Keratinocyte (primary cell): ENCODE measurements at regions not wholly inside any gene's neighbourhood (a gene's known extent, or its start where the extent isn't known, plus 50 kb on each side); places are given as distances from the start of the nearest gene placed in this dataset.

Experiments used
- DNase-seq: peaks from one replicate; pipeline ENCODE4 v3.0.0-alpha.2; 2011; ENCODE audit warnings: low read depth, missing footprints, low spot score
- FAIRE-seq: peaks from 2 replicates; lab custom pipeline; 2011; peaks lifted over from hg19 to GRCh38; lab: Jason Lieb, UNC
- H2AFZ ChIP-seq: 2 replicates; pipeline ENCODE4 v1.6.0; 2012; ENCODE audit warnings: low read length, control low read depth, inconsistent platforms; ENCODE audit not compliant: control insufficient read depth
- H3K27ac ChIP-seq: 2 replicates; pipeline ENCODE4 v1.5.1; 2011; ENCODE audit warnings: low read length; ENCODE audit not compliant: control insufficient read depth, insufficient read depth
- H3K27me3 ChIP-seq: 3 replicates; pipeline ENCODE4 v1.6.0; 2011; ENCODE audit warnings: low read length; ENCODE audit not compliant: control insufficient read depth, insufficient read depth; ENCODE audit errors: extremely low read depth
- H3K36me3 ChIP-seq, 2 experiments: 2 replicates in 1 of 2; 3 replicates in 1 of 2; pipeline ENCODE4 v1.5.1; 2011; ENCODE audit warnings: low read length in 2 of 2, mild to moderate bottlenecking in 1 of 2; ENCODE audit not compliant: control insufficient read depth in 2 of 2, insufficient read depth in 2 of 2; ENCODE audit errors: extremely low read depth in 1 of 2
- H3K4me1 ChIP-seq: 3 replicates; pipeline ENCODE4 v1.5.1; 2011; ENCODE audit warnings: low read length; ENCODE audit not compliant: control insufficient read depth, insufficient read depth; ENCODE audit errors: extremely low read depth
- H3K4me2 ChIP-seq: 3 replicates; pipeline ENCODE4 v1.6.0; 2011; ENCODE audit warnings: low read depth, low read length; ENCODE audit not compliant: control insufficient read depth, insufficient read depth; ENCODE audit errors: extremely low read depth
- H3K4me3 ChIP-seq, 3 experiments: fragments of 200-600 bp in 1 of 3; sonication (generic) in 1 of 3; 2 replicates in 2 of 3; 3 replicates in 1 of 3; pipeline ENCODE4 v1.5.1; 2011 to 2016; ENCODE audit warnings: low read length in 3 of 3, mild to moderate bottlenecking in 3 of 3, control low read depth in 2 of 3, inconsistent platforms in 1 of 3, low read depth in 1 of 3, mixed read lengths in 1 of 3, mixed run types in 1 of 3, moderate library complexity in 1 of 3; ENCODE audit not compliant: control insufficient read depth in 2 of 3, insufficient read depth in 2 of 3; ENCODE audit errors: extremely low read depth in 1 of 3
- H3K79me2 ChIP-seq: 2 replicates; pipeline ENCODE4 v1.6.0; 2012; ENCODE audit warnings: low read length; ENCODE audit not compliant: control insufficient read depth, insufficient read depth
- H3K9ac ChIP-seq: 3 replicates; pipeline ENCODE4 v1.6.0; 2011; ENCODE audit warnings: low read length; ENCODE audit not compliant: control insufficient read depth, insufficient read depth; ENCODE audit errors: extremely low read depth
- H3K9me1 ChIP-seq: 3 replicates; pipeline ENCODE4 v1.6.0; 2011; ENCODE audit warnings: low read length; ENCODE audit not compliant: control insufficient read depth, insufficient read depth; ENCODE audit errors: extremely low read depth
- H3K9me3 ChIP-seq: 2 replicates; pipeline ENCODE4 v1.5.1; 2012; ENCODE audit warnings: low read depth, low read length; ENCODE audit not compliant: control insufficient read depth
- H4K20me1 ChIP-seq: 3 replicates; pipeline ENCODE4 v1.6.0; 2011; ENCODE audit warnings: low read length; ENCODE audit not compliant: control insufficient read depth, insufficient read depth; ENCODE audit errors: extremely low read depth
- EZH2 ChIP-seq: IDR thresholded peaks from one replicate; pipeline ENCODE4 v1.6.1; 2012; ENCODE audit warnings: inconsistent platforms, mild to moderate bottlenecking, low read length, moderate library complexity
- dilution Hi-C: fragments of 300-500 bp; cut with MboI; formaldehyde crosslinking; loops from one replicate; pipeline ENCODE4 v1.7.0; 2020; ENCODE audit warnings: low sequenced_read_pairs; ENCODE audit not compliant: extremely low pct_ligation_motif_present
- TF ChIP-seq, protein P1 (sequence below), 3 experiments: IDR thresholded peaks in 1 of 3; conservative IDR thresholded peaks in 1 of 3; optimal IDR thresholded peaks in 1 of 3; 2 replicates in 2 of 3; 3 replicates in 1 of 3; pipeline versions ENCODE3 to v1.5.1; 2011; ENCODE audit warnings: low read length in 3 of 3, mild to moderate bottlenecking in 3 of 3, moderate library complexity in 2 of 3, control low read depth in 1 of 3, inconsistent platforms in 1 of 3; ENCODE audit not compliant: insufficient read depth in 2 of 3; ENCODE audit errors: extremely low read depth in 1 of 3

DNA sequence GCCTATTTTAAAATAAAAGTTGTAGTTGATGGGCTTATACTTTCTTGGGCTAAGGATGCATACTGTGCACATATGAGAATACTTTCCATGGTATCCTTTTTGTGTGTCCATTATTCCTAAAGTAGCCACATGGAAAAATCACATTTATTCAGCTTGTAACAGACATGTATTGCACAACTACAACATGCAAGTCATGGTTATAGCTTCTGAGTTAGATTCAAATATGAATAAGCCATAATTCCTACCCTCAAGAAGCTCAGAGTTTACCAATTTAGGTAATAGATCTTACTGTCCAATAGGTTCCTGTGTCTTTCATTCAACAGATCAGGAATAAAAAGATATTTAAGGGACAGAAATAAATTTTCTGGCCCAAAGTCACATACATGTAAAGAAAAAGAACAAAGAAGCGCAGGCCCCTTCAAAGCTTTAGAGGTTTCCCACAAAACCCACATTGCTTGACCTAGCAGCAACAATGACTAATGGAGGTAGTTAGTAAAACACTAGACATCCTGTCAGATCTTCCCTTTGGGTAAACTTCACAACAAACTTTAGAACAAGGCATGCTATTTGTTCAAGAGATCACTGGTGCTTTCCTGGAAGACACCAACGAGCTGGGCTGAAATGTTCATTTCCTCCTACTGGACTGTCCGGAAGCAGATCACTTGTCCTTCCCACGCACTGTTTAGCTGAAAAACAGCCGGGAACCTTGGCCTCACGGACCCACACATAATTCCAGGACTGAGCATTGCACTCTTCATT, 78.4 kb upstream of the ITGA1 start:
- TF ChIP-seq, protein P1, sequence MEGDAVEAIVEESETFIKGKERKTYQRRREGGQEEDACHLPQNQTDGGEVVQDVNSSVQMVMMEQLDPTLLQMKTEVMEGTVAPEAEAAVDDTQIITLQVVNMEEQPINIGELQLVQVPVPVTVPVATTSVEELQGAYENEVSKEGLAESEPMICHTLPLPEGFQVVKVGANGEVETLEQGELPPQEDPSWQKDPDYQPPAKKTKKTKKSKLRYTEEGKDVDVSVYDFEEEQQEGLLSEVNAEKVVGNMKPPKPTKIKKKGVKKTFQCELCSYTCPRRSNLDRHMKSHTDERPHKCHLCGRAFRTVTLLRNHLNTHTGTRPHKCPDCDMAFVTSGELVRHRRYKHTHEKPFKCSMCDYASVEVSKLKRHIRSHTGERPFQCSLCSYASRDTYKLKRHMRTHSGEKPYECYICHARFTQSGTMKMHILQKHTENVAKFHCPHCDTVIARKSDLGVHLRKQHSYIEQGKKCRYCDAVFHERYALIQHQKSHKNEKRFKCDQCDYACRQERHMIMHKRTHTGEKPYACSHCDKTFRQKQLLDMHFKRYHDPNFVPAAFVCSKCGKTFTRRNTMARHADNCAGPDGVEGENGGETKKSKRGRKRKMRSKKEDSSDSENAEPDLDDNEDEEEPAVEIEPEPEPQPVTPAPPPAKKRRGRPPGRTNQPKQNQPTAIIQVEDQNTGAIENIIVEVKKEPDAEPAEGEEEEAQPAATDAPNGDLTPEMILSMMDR (optimal IDR thresholded peaks at IDR 0.05 in 1 of 3, IDR thresholded peaks at IDR 0.05 in 1 of 3, conservative IDR thresholded peaks at IDR 0.05 in 1 of 3; ENCODE audit: extremely low read depth in 1 of 3, insufficient read depth in 2 of 3, low read length in 3 of 3), result no peak
- TF ChIP-seq EZH2, result no peak
- H2AFZ ChIP-seq, result no peak overlapping the region
- FAIRE-seq (no peak), DNase-seq (no peak)
- no peak overlapping the region for H3K4me2 ChIP-seq
- dilution Hi-C loops, result no loop called here
- H3K27ac ChIP-seq, result no peak overlapping the region
- H3K79me2 ChIP-seq, result no peaks in the 10 kb centered on the region
- H4K20me1 ChIP-seq, result no peaks in the 10 kb centered on the region
- no peaks in the 10 kb centered on the region for H3K9me3 ChIP-seq
- H3K9me1 ChIP-seq, result no peaks in the 10 kb centered on the region
- H3K27me3 ChIP-seq, result no peaks in the 10 kb centered on the region
- peaks cover 10% of the 10 kb centered on the region for H3K4me1 ChIP-seq
- H3K4me3 ChIP-seq, result no peak overlapping the region
- no peaks in the 10 kb centered on the region for H3K36me3 ChIP-seq
- H3K9ac ChIP-seq, result no peak overlapping the region

DNA sequence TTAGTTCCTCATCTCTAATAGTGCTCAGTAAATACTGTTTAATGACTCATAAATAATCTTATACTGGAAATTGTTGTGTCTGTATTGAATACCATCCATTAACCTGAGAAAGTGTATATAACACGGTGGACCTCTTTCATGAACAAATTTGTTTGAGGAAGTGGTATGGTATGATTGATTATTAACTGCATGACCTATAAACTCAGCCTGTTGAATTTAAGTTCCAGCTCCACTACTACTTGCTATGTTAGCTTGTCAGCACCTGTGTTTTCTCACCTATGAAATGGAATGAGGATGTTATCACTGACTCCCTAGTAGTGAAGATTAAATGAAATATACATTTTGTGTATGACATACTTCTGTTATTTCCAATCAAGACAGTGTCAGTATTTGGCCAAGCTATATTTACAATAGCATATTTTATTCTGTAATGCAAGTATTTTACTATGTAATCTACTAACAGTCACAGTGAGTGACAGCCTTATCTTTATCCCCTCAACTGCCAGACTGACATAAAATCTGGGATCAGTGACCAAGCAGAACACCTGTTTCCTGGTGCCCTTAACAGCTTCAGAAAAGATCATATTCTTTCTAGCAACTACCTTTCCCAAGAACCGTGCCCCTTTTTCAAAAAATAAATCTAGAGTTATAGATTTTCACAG, 77.3 kb upstream of the ITGA1 start:
- Histone ChIP-seq H2AFZ (no peak overlapping the region), H4K20me1 (no peaks in the 10 kb centered on the region), H3K4me3 (no peak overlapping the region), H3K4me1 (peaks cover 9% of the 10 kb centered on the region), H3K9me3 (no peaks in the 10 kb centered on the region), H3K9me1 (no peaks in the 10 kb centered on the region), H3K79me2 (no peaks in the 10 kb centered on the region), H3K27ac (no peak overlapping the region), H3K36me3 (no peaks in the 10 kb centered on the region), H3K27me3 (no peaks in the 10 kb centered on the region), H3K4me2 (no peak overlapping the region), H3K9ac (no peak overlapping the region)
- dilution Hi-C loops, result no loop called here
- FAIRE-seq (no peak), DNase-seq (no peak)
- no peak for TF ChIP-seq EZH2
- TF ChIP-seq, protein P1 (optimal IDR thresholded peaks at IDR 0.05 in 1 of 3, IDR thresholded peaks at IDR 0.05 in 1 of 3, conservative IDR thresholded peaks at IDR 0.05 in 1 of 3; ENCODE audit: extremely low read depth in 1 of 3, insufficient read depth in 2 of 3, low read length in 3 of 3), result no peak
